ENCODE measurements at regions not wholly inside any gene's neighbourhood (a gene's known extent, or its start where the extent isn't known, plus 50 kb on each side); places are given as distances from the start of the nearest gene placed in this dataset.

GRCh38 chr3:99049164-99049563 lies 147.7 kb upstream of the DCBLD2 start:
- TF ChIP-seq CTCF (IDR thresholded peaks at IDR 0.05) = no peak
- no peak for TF ChIP-seq POLR2A (IDR thresholded peaks at IDR 0.05)
- TF ChIP-seq POLR2AphosphoS5 (IDR thresholded peaks at IDR 0.05) = no peak

Measured in gastroesophageal sphincter (tissue), 3 donors.